Gastroesophageal sphincter (tissue), 4 donors: ENCODE measurements at regions not wholly inside any gene's neighbourhood (a gene's known extent, or its start where the extent isn't known, plus 50 kb on each side); places are given as distances from the start of the nearest gene placed in this dataset.
"Not testable (repeated sequence)": the region's sequence is repeated elsewhere in the genome, so short reads cannot be mapped to it uniquely, and the experiment has no call there.

Source experiments
- ATAC-seq: fragments of 150-250 bp; one replicate; pipeline ENCODE4 v1.9.1; 2016; ENCODE audit warnings: mild to moderate bottlenecking, moderate library complexity
- H3K27ac ChIP-seq, 4 donors: fragments of 200-600 bp; sonication (generic) in 3 of 4; 1 replicate in 3 of 4; 2 replicates in 1 of 4; pipeline ENCODE4 v1.5.1; 2016 to 2019
- H3K27me3 ChIP-seq: fragments of 200-600 bp; sonication (generic); one replicate; pipeline ENCODE4 v1.5.1; 2019
- H3K36me3 ChIP-seq, 2 donors: fragments of 200-600 bp; sonication (generic); one replicate each; pipeline ENCODE4 v1.5.1; 2019; ENCODE audit warnings: control low read depth in 1 of 2
- H3K4me1 ChIP-seq, 3 donors: fragments of 200-600 bp; sonication (generic); 1 replicate in 2 of 3; 2 replicates in 1 of 3; pipeline ENCODE4 v1.5.1; 2016 to 2019; ENCODE audit warnings: control low read depth in 2 of 3
- H3K4me3 ChIP-seq, 2 donors: fragments of 200-600 bp; sonication (generic); one replicate each; pipeline ENCODE4 v1.5.1; 2019; ENCODE audit warnings: mild to moderate bottlenecking in 1 of 2, moderate library complexity in 1 of 2
- H3K9me3 ChIP-seq, 3 donors: fragments of 200-600 bp; sonication (generic); one replicate each; pipeline ENCODE4 v1.5.1; 2017 to 2019; ENCODE audit warnings: control low read depth in 2 of 3
- EP300 ChIP-seq: sonication (generic); formaldehyde crosslinking; IDR thresholded peaks from one replicate; pipeline ENCODE4 v1.6.1; 2017; ENCODE audit warnings: antibody characterized with exemption, mild to moderate bottlenecking
- POLR2A ChIP-seq, 2 donors: fragments of 450-650 bp; IDR thresholded peaks; one replicate each; pipeline ENCODE4 v1.6.1; 2017; ENCODE audit warnings: antibody characterized with exemption in 2 of 2, mild to moderate bottlenecking in 2 of 2, moderate library complexity in 1 of 2
- POLR2AphosphoS5 ChIP-seq: sonication (generic); formaldehyde crosslinking; IDR thresholded peaks from one replicate; pipeline ENCODE4 v1.6.1; 2017; ENCODE audit warnings: antibody characterized with exemption
- WGBS, 2 donors: methylation state at CpG; one replicate each; pipeline ENCODE4 v1.1.5; 2018; ENCODE audit warnings: low coverage in 1 of 2; 5-methylcytosine and 5-hydroxymethylcytosine counted together
- TF ChIP-seq, protein P1 (sequence below), 4 experiments: fragments of 200-600 bp in 2 of 4; fragments of 450-650 bp in 2 of 4; sonication (generic) in 1 of 4; IDR thresholded peaks; one replicate each; pipeline ENCODE4 v1.5.1; 2017 to 2019; ENCODE audit warnings: antibody characterized with exemption in 4 of 4, mild to moderate bottlenecking in 2 of 4, moderate library complexity in 2 of 4

- Histone ChIP-seq H3K4me1 (peaks cover 0 to 18% (median 3%) of the 10 kb centered on the region in 3 donors), H3K4me3 (no peak overlapping the region), H3K27ac (peak overlapping the region in 3 of 4 donors; percentile 23 to 59 (median 31)), H3K9me3 (no peaks in the 10 kb centered on the region), H3K27me3 (no peaks in the 10 kb centered on the region), H3K36me3 (no peaks in the 10 kb centered on the region)
- ATAC-seq, result peak; percentile 69
- TF ChIP-seq POLR2A (IDR thresholded peaks at IDR 0.05) (no peak), POLR2AphosphoS5 (no peak), EP300 (no peak)
- TF ChIP-seq, protein P1, sequence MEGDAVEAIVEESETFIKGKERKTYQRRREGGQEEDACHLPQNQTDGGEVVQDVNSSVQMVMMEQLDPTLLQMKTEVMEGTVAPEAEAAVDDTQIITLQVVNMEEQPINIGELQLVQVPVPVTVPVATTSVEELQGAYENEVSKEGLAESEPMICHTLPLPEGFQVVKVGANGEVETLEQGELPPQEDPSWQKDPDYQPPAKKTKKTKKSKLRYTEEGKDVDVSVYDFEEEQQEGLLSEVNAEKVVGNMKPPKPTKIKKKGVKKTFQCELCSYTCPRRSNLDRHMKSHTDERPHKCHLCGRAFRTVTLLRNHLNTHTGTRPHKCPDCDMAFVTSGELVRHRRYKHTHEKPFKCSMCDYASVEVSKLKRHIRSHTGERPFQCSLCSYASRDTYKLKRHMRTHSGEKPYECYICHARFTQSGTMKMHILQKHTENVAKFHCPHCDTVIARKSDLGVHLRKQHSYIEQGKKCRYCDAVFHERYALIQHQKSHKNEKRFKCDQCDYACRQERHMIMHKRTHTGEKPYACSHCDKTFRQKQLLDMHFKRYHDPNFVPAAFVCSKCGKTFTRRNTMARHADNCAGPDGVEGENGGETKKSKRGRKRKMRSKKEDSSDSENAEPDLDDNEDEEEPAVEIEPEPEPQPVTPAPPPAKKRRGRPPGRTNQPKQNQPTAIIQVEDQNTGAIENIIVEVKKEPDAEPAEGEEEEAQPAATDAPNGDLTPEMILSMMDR (IDR thresholded peaks at IDR 0.05), result no peak
- 49 to 59% methylated on average over 3 of the region's 3 CpGs for WGBS, 2 donors
Measured at GRCh38 chr18:63054901-63055584, 264.5 kb downstream of the BCL2 start.

DNA sequence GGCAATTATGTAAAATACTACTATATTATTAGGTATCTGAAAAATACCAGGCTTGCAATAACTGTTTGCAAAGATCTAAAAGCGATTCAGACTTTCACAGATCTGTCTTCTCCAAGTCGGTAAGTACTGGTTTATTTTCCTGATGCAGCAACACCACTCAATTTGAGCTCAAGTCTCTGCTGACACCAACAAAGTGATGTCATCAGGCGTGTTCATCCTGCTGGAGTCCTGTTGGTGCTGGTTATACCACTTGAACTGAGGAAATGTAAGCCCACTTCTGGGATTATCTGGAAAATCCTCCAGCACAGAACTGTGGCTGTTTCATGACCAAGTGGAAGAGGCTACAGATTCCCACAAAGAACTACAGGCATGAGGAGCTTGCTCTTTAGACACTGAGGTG is 267.6 kb downstream of the BCL2 start:
- TF ChIP-seq, protein P1 (IDR thresholded peaks at IDR 0.05), result no peak
- H3K36me3 ChIP-seq, result no peaks in the 10 kb centered on the region
- peaks cover 0 to 18% (median 3%) of the 10 kb centered on the region in 3 donors for H3K4me1 ChIP-seq
- no peaks in the 10 kb centered on the region for H3K9me3 ChIP-seq
- no peak overlapping the region for H3K27ac ChIP-seq
- no peaks in the 10 kb centered on the region for H3K27me3 ChIP-seq
- 61 to 81% methylated on average over 3 of the region's 3 CpGs for WGBS, 2 donors
- no peak for ATAC-seq
- no peak overlapping the region for H3K4me3 ChIP-seq

DNA sequence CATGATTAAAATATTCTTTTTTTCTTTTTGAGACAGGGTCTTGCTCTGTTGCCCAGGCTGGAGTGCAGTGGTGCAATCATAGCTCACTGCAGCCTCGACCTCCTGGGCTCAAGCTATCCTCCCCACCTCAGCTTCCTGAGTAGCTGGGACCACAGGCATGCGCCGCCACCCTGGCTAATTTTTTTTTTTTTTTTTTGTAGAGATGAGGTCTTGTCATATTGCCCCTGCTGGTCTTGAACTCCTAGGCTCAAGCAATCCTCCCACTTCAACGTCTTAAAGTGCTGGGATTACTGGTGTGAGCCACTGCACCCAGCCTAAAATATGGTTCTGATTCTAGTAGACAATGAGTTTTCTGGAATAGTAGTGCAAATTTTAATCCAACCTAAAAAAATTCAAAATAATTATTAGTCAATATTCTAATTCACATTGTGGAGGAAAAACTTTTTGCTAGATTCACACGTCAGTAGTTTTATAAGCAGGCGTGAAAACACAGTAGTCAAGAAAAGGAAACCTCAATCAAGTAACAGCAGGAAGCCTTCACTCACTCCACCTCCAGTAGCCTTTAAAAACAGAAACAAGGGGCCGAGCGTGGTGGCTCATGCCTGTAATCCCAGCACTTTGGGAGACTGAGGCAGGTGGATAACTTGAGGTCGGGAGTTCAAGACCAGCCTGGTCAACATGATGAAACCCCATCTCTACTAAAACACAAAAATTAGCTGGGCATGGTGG is 268.7 kb downstream of the BCL2 start:
- WGBS, 2 donors, result 81 to 91% methylated on average over 6 to 9 of the region's 9 CpGs

GRCh38 chr18:63046375-63046774 is 273.2 kb downstream of the BCL2 start:
- no peak for ATAC-seq
- whole genome bisulfite sequencing, 2 donors, result 100% methylated on average over 2 to 3 of the region's 3 CpGs
- no peak overlapping the region for H3K4me3 ChIP-seq

More for the DNA sequence above, 268.7 kb downstream of the BCL2 start:
- H3K36me3 ChIP-seq, ATAC-seq, H3K27ac ChIP-seq, H3K9me3 ChIP-seq, H3K27me3 ChIP-seq, H3K4me3 ChIP-seq: not testable (repeated sequence)
- peaks cover 0 to 18% (median 3%) of the 10 kb centered on the region in 3 donors for H3K4me1 ChIP-seq

GRCh38 chr18:63043516-63043915 is 276.1 kb downstream of the BCL2 start:
- Histone ChIP-seq H3K4me1 (no peaks in the 10 kb centered on the region), H3K36me3 (no peaks in the 10 kb centered on the region), H3K4me3 (no peak overlapping the region), H3K27me3 (peaks cover 7% of the 10 kb centered on the region), H3K9me3 (peaks cover 0 to 4% (median 0%) of the 10 kb centered on the region in 3 donors), H3K27ac (no peak overlapping the region)
- ATAC-seq, result peak; percentile 5
- 74 to 82% methylated on average over 5 of the region's 5 CpGs for WGBS, 2 donors
- TF ChIP-seq POLR2AphosphoS5 (no peak), POLR2A (IDR thresholded peaks at IDR 0.05) (no peak), EP300 (no peak)
- TF ChIP-seq, protein P1 (IDR thresholded peaks at IDR 0.05), result no peak

More at GRCh38 chr18:63046375-63046774, 273.2 kb downstream of the BCL2 start:
- Histone ChIP-seq H3K9me3 (peaks cover 0 to 4% (median 0%) of the 10 kb centered on the region in 3 donors), H3K36me3 (no peaks in the 10 kb centered on the region), H3K27ac (no peak overlapping the region), H3K4me1 (no peaks in the 10 kb centered on the region), H3K27me3 (peaks cover 7% of the 10 kb centered on the region)
- TF ChIP-seq POLR2AphosphoS5 (no peak), POLR2A (IDR thresholded peaks at IDR 0.05) (no peak), EP300 (no peak)
- TF ChIP-seq, protein P1 (IDR thresholded peaks at IDR 0.05), result no peak
